ENCODE measurements at regions not wholly inside any gene's neighbourhood (a gene's known extent, or its start where the extent isn't known, plus 50 kb on each side); places are given as distances from the start of the nearest gene placed in this dataset.
"Not testable (repeated sequence)": the region's sequence is repeated elsewhere in the genome, so short reads cannot be mapped to it uniquely, and the experiment has no call there.

DNA sequence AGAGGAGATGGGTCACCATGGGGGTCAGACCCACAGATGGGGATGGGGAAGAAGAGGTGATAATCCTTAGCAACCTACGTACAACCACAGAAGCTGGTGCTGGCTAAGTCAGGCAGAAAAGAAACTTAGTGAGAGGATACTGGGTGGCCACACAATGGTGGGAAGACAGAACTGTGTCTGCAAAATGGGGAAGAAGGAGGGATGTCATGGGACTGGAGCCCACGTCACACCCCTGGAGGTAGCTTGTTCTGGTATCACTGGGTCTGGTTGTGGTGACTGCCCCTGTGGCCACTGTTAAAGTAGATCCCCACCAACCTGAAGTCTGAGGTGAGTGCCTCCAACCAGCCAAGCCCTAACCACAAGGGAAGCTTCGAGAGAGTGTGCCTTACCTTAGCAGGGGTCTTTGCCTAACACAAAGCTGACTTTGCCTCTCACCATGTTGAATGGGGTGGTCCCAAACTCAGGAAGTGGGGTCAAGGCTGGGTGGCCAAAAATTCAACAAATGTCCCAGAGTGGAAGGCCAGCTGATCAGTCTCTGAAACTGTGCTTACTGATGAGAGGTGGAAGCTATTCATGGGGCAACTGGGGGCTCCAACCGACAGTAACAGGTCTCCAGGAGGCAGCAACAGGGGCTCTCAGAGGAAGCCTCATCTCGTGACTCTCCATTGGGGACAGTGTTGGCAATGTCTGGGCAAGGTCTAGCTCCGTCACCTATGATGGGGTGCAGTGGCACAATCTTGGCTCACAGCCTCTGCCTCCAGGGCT is 64.8 kb upstream of the SLC1A4 start:
- no peak for DNase-seq

GRCh38 chr2:64925930-64926722 is 63.1 kb upstream of the SLC1A4 start:
- not testable (repeated sequence) for DNase-seq

- no peak for DNase-seq
Observed at GRCh38 chr2:64928813-64929212, 60.4 kb upstream of the SLC1A4 start.

GRCh38 chr2:64929333-64929732 is 59.9 kb upstream of the SLC1A4 start:
- no peak for DNase-seq

DNA sequence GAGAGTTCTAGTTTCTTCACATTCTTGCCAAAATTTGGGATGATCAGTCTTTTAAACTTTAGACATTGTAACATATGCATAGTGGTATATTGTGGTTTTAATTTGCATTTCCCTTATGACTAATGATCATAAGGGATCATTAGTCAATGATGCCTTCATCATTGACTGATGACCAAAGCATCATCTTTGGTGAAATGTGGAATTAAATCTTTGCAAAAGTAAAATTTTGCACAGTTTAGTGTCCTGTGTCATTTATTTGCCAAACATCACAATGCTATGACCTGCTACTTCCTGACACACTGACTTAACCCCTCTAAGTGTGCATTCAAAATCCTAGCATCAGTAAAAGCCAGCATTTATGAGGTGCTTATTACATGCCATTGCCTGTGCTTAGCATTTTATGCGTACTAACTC is 58.9 kb upstream of the SLC1A4 start:
- no peak for DNase-seq

DNA sequence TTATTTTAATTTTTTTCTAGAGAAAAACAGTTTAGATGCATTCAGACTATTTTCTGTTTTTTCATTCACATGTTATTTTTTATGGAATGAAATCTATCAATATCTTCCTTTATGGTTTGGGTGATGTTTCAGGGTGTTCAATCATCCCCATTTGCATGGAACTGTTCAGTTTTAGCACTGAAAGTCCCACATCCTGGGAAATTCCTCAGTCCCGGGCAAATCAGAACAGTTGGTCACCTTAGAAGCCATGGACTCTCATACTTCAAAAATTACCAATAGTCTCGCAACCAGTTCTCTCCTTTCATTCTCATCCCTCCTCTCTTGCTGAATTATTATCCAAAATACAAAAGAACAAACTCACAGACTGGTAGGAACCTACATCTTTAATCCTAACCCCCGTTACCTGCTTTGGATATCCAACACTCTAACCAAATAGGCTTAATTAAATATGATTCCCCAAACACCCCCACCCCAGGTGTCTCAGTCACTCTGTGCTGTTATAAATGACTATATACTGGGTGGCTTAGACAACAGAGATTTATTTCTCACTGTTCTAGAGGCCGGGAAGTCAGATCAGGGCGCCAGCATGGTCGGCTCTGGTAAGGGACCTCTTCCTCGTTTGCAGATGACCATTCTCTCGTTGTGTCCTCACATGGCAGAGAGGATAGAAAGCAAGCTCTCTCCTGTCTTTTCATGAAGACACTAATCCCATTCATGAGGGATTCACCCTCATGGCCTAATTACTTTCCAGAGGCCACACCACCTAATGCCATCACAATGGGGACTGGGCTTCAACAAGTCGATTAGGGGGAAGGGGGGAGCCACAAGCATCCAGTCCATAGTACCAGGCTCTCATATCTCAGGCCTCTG is 57.7 kb upstream of the SLC1A4 start:
- no peak for DNase-seq

- no peak for DNase-seq
Observed at GRCh38 chr2:64932116-64932370, 57.2 kb upstream of the SLC1A4 start.

GRCh38 chr2:64932371-64933216 is 56.6 kb upstream of the SLC1A4 start:
- DNase-seq: no peak

- no peak for DNase-seq
Observed at GRCh38 chr2:64934530-64934929, 54.7 kb upstream of the SLC1A4 start.

GRCh38 chr2:64936809-64937208 is 52.4 kb upstream of the SLC1A4 start:
- DNase-seq: no peak

DNA sequence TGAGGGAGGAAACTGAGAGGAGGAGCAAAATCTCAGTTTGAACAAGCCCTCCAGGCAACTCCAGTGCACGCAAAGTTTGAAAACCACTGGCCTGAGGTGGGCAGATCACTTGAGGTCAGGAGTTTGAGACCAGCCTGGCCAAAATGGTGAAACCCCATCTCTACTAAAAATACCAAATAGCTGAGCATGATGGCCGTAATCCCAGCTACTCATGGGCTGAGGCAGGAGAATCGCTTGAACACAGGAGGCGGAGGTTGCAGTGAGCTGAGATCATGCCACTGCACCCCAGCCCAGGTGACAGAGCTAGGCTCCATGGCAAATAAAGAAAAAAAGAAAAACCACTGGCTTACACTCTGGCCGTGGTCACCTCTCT is 51.9 kb upstream of the SLC1A4 start:
- not testable (repeated sequence) for DNase-seq

DNA sequence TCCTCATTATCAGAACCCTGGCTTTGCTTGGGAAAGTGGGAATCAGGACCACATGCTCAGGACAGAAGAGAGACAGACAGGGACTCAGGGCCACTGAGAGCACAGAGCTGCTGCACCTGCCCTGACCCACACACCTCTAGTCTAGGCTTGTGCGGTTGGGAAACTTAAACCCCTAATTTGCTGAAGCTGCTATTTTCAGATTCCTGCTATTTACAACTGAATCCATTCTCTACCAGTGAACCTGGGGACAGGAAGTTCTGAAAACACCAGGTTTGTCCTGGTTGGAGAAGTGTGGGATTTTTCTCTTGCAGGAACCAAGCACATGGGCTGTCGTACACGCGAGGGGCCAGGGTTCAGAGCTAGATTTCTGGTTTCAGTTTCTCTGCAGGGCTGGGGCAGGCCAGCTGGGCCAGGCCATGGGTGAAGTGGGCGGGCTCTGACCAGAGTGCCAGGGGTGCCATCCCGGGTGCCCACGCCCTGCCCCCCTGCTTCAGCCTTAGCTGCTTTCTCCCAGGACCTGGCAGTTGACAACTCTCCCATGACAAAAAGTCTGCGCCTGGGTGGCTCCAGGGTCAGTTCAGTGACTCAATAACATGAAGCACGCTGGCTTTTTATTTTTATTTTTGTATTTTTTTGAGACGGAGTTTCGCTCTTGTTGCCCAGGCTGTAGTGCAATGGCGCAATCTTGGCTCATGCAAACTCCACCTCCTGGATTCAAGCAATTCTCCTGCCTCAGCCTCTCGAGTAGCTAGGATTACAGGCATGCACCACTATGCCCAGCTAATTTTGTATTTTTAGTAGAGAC is 51.3 kb upstream of the SLC1A4 start:
- DNase-seq: no peak

DNA sequence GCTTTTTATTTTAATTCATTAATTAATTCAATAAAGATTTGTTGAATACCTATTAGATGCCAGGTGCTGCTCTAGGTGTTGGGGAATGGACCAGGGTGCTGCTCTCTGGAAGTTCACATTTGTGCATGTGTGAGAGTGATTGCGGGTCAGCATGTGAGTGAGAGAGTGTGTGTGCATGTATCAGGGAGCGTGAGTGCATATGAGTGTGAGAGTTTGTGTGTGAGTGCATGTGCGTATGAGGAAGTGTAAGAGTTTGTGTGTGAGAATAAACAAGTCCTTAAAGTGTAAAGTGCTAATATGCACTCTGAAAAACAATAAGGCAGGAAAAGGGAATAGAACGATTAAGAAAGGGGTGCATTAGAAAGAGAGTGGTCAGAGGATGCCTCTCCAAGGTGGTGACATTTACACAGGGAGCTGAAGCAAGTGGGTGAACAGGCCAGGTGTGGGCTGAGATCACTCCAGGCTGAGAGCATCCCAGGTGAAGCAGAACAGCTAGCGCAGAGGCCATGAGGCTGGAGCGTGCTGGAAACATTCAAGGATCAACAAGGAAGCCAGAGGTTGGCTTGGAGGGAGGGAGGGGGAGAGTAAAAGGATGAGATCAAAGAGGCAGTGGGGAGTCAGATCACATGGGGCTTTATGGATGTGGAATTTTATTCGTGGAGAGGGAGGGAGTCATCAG is 50.5 kb upstream of the SLC1A4 start:
- DNase-seq: no peak

- DNase-seq: no peak
Observed at GRCh38 chr2:64939332-64939917, 49.8 kb upstream of the SLC1A4 start.
